Stimulated activated CD8-positive, alpha-beta memory T cell treated with anti-CD3 and anti-CD28 coated beads, Interleukin-15, amount 100 ng/mL, for 4 hours (primary cell): ENCODE measurements at regions not wholly inside any gene's neighbourhood (a gene's known extent, or its start where the extent isn't known, plus 50 kb on each side); places are given as distances from the start of the nearest gene placed in this dataset.

Experiments
- DNase-seq, 2 donors: peaks; one replicate each; pipeline ENCODE4 v3.0.0-alpha.2; 2020; ENCODE audit warnings: low read depth in 2 of 2

GRCh38 chr1:87720561-87720960 is 391.9 kb downstream of the LMO4 start:
- no peak for DNase-seq

GRCh38 chr1:87723193-87723592 is 394.5 kb downstream of the LMO4 start:
- no peak for DNase-seq

GRCh38 chr1:87728169-87728568 is 399.5 kb downstream of the LMO4 start:
- no peak for DNase-seq

GRCh38 chr1:87730274-87731216 is 401.9 kb downstream of the LMO4 start:
- DNase-seq: no peak

- no peak for DNase-seq
Measured at GRCh38 chr1:87733386-87733785, 404.7 kb downstream of the LMO4 start.

- DNase-seq: no peak
Measured at GRCh38 chr1:87735750-87736149, 407.1 kb downstream of the LMO4 start.

- no peak for DNase-seq
Measured at GRCh38 chr1:87739141-87739540, 410.5 kb downstream of the LMO4 start.

GRCh38 chr1:87739704-87740103 is 411.0 kb downstream of the LMO4 start:
- DNase-seq: no peak

- DNase-seq: no peak
Measured at GRCh38 chr1:87743256-87743655, 414.6 kb downstream of the LMO4 start.

- DNase-seq: no peak
Measured at GRCh38 chr1:87744056-87744455, 415.4 kb downstream of the LMO4 start.

- DNase-seq: no peak
Measured at GRCh38 chr1:87744763-87745162, 416.1 kb downstream of the LMO4 start.

GRCh38 chr1:87753366-87753765 is 424.7 kb downstream of the LMO4 start:
- no peak for DNase-seq

GRCh38 chr1:87754139-87754538 is 425.5 kb downstream of the LMO4 start:
- no peak for DNase-seq

GRCh38 chr1:87757676-87758075 is 429.0 kb downstream of the LMO4 start:
- no peak for DNase-seq

GRCh38 chr1:87759421-87760087 is 430.9 kb downstream of the LMO4 start:
- no peak for DNase-seq

GRCh38 chr1:87760155-87760554 is 431.5 kb downstream of the LMO4 start:
- DNase-seq: no peak

- DNase-seq: no peak
Measured at GRCh38 chr1:87760654-87761053, 432.0 kb downstream of the LMO4 start.

GRCh38 chr1:87763483-87763882 is 434.8 kb downstream of the LMO4 start:
- no peak for DNase-seq

GRCh38 chr1:87765057-87765680 is 436.5 kb downstream of the LMO4 start:
- no peak for DNase-seq

GRCh38 chr1:87765681-87766070 is 437.0 kb downstream of the LMO4 start:
- DNase-seq: no peak

GRCh38 chr1:87766737-87767136 is 438.1 kb downstream of the LMO4 start:
- no peak for DNase-seq

- DNase-seq: no peak
Measured at GRCh38 chr1:87778896-87779295, 450.2 kb downstream of the LMO4 start.

GRCh38 chr1:87781554-87781953 is 452.9 kb downstream of the LMO4 start:
- no peak for DNase-seq
